Uterus (tissue), 2 donors: ENCODE measurements at regions not wholly inside any gene's neighbourhood (a gene's known extent, or its start where the extent isn't known, plus 50 kb on each side); places are given as distances from the start of the nearest gene placed in this dataset.

Experiments used
- POLR2A ChIP-seq, 2 donors: fragments of 450-650 bp; IDR thresholded peaks; one replicate each; pipeline ENCODE4 v1.6.1; 2016; ENCODE audit warnings: antibody characterized with exemption in 2 of 2, mild to moderate bottlenecking in 1 of 2, moderate library complexity in 1 of 2
- TF ChIP-seq, protein P1 (sequence below), 4 experiments: fragments of 200-600 bp in 2 of 4; fragments of 450-650 bp in 2 of 4; sonication (generic) in 2 of 4; IDR thresholded peaks; one replicate each; pipeline ENCODE4 v1.5.1; 2016 to 2019; ENCODE audit warnings: antibody characterized with exemption in 4 of 4, mild to moderate bottlenecking in 2 of 4, moderate library complexity in 1 of 4

DNA sequence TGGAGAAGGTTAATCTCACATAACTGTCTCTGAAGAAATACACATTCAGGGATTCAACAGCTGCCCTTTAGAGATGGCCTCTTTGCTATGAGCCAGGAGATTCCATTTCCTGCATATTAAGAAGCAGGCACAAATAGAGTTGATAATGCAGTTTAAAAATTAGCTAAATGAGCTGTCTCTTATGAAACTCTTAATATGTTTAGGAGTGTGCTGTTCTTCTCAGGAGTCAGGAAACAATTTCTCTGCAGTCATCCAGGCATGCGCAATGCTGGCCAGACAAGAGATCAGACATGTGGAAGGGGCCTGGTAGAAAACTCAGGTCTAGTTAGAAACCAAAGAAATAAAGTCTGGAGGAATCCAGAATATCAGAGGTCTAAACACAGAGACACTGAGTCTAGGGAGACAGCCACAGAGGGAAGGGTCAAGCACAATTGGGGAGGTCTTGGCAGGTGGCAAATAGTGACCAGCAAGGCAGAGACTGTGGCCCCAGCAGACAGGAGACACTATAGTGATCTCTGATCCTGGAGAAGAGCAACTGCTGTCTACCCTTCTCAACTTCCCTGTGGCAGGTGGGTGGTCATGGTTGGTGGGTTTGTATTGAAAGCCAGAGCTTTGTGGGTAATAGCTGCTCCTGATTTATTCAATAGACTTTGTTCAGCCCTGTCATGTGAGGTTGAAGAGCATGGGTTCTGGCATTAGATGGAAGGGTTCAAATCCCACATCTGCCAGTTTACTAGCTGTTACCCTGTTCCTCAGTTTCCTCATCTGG, 185.8 kb upstream of the RMST start:
- TF ChIP-seq, protein P1, sequence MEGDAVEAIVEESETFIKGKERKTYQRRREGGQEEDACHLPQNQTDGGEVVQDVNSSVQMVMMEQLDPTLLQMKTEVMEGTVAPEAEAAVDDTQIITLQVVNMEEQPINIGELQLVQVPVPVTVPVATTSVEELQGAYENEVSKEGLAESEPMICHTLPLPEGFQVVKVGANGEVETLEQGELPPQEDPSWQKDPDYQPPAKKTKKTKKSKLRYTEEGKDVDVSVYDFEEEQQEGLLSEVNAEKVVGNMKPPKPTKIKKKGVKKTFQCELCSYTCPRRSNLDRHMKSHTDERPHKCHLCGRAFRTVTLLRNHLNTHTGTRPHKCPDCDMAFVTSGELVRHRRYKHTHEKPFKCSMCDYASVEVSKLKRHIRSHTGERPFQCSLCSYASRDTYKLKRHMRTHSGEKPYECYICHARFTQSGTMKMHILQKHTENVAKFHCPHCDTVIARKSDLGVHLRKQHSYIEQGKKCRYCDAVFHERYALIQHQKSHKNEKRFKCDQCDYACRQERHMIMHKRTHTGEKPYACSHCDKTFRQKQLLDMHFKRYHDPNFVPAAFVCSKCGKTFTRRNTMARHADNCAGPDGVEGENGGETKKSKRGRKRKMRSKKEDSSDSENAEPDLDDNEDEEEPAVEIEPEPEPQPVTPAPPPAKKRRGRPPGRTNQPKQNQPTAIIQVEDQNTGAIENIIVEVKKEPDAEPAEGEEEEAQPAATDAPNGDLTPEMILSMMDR (IDR thresholded peaks at IDR 0.05): no peak
- TF ChIP-seq POLR2A (IDR thresholded peaks at IDR 0.05): no peak
